ENCODE measurements at regions not wholly inside any gene's neighbourhood (a gene's known extent, or its start where the extent isn't known, plus 50 kb on each side); places are given as distances from the start of the nearest gene placed in this dataset.

GRCh38 chr5:82544004-82544403 is 265.9 kb upstream of the RPS23 start:
- TF ChIP-seq CTCF (conservative IDR thresholded peaks at IDR 0.05; ENCODE audit: low read length) (no peak), EZH2phosphoT487 (IDR thresholded peaks at IDR 0.05; ENCODE audit: borderline replicate concordance) (no peak)

Data from Loucy (cell line).